Gastroesophageal sphincter (tissue), 3 donors: ENCODE measurements at regions not wholly inside any gene's neighbourhood (a gene's known extent, or its start where the extent isn't known, plus 50 kb on each side); places are given as distances from the start of the nearest gene placed in this dataset.

Experiments used
- POLR2A ChIP-seq, 2 donors: fragments of 450-650 bp; IDR thresholded peaks; one replicate each; pipeline ENCODE4 v1.6.1; 2017; ENCODE audit warnings: antibody characterized with exemption in 2 of 2, mild to moderate bottlenecking in 2 of 2, moderate library complexity in 1 of 2
- TF ChIP-seq, protein P1 (sequence below), 4 experiments: fragments of 200-600 bp in 2 of 4; fragments of 450-650 bp in 2 of 4; sonication (generic) in 1 of 4; IDR thresholded peaks; one replicate each; pipeline ENCODE4 v1.5.1; 2017 to 2019; ENCODE audit warnings: antibody characterized with exemption in 4 of 4, mild to moderate bottlenecking in 2 of 4, moderate library complexity in 2 of 4

DNA sequence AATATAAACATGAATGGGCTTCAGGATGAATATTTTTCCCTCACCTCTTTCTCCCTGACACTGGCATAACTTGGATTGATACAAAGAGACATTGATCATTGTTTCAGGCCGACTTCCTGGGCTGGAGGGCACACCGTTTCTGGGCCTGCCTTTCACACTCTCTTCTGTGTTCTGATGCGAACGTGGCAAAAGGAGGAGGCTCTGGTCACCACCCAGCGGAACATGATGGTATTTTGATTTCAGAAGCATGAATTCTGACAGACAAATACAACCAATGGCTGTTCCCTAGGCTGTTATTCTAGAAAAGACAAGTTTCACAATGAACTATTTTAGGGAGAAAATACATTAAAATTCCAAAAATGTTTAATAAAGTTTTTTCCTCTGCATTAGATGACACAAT, 534.5 kb upstream of the MKI67 start:
- TF ChIP-seq, protein P1, sequence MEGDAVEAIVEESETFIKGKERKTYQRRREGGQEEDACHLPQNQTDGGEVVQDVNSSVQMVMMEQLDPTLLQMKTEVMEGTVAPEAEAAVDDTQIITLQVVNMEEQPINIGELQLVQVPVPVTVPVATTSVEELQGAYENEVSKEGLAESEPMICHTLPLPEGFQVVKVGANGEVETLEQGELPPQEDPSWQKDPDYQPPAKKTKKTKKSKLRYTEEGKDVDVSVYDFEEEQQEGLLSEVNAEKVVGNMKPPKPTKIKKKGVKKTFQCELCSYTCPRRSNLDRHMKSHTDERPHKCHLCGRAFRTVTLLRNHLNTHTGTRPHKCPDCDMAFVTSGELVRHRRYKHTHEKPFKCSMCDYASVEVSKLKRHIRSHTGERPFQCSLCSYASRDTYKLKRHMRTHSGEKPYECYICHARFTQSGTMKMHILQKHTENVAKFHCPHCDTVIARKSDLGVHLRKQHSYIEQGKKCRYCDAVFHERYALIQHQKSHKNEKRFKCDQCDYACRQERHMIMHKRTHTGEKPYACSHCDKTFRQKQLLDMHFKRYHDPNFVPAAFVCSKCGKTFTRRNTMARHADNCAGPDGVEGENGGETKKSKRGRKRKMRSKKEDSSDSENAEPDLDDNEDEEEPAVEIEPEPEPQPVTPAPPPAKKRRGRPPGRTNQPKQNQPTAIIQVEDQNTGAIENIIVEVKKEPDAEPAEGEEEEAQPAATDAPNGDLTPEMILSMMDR (IDR thresholded peaks at IDR 0.05): no peak
- no peak for TF ChIP-seq POLR2A (IDR thresholded peaks at IDR 0.05)
